Suprapubic skin (tissue), 4 donors: ENCODE measurements at regions not wholly inside any gene's neighbourhood (a gene's known extent, or its start where the extent isn't known, plus 50 kb on each side); places are given as distances from the start of the nearest gene placed in this dataset.

Source experiments
- CTCF ChIP-seq, 2 donors: fragments of 200-600 bp in 1 of 2; fragments of 450-650 bp in 1 of 2; sonication (generic) in 1 of 2; IDR thresholded peaks; one replicate each; pipeline ENCODE4 v1.5.1; 2016 to 2019; ENCODE audit warnings: antibody characterized with exemption in 2 of 2, mild to moderate bottlenecking in 1 of 2, moderate library complexity in 1 of 2
- POLR2A ChIP-seq, 2 donors: fragments of 450-650 bp; IDR thresholded peaks; one replicate each; pipeline ENCODE4 v1.6.1; 2017; ENCODE audit warnings: antibody characterized with exemption in 2 of 2, mild to moderate bottlenecking in 2 of 2, moderate library complexity in 2 of 2
- POLR2AphosphoS5 ChIP-seq, 3 donors: sonication (generic); formaldehyde crosslinking; IDR thresholded peaks; one replicate each; pipeline ENCODE4 v1.6.1; 2017; ENCODE audit warnings: antibody characterized with exemption in 3 of 3

- TF ChIP-seq POLR2A (IDR thresholded peaks at IDR 0.05) = no peak
- no peak for TF ChIP-seq CTCF (IDR thresholded peaks at IDR 0.05)
- no peak for TF ChIP-seq POLR2AphosphoS5 (IDR thresholded peaks at IDR 0.05)
Observed at GRCh38 chr6:67231092-67231491, 1404.0 kb upstream of the ADGRB3 start.
